OCI-LY1 (cell line): ENCODE measurements at regions not wholly inside any gene's neighbourhood (a gene's known extent, or its start where the extent isn't known, plus 50 kb on each side); places are given as distances from the start of the nearest gene placed in this dataset.

Experiments
- EZH2 ChIP-seq: fragments of 200-600 bp; sonication (generic), shearing (Covaris generic); IDR thresholded peaks from 2 replicates; pipeline ENCODE4 v1.8.0; 2017; ENCODE audit warnings: borderline replicate concordance, mixed run types, mild to moderate bottlenecking, antibody characterized with exemption, low read length, moderate library complexity, mixed read lengths
- TF ChIP-seq, protein P1 (sequence below): fragments of 200-600 bp; sonication (generic), shearing (Covaris generic); IDR thresholded peaks from 2 replicates; pipeline ENCODE4 v1.5.1; 2017; ENCODE audit warnings: mild to moderate bottlenecking, antibody characterized with exemption, low read length, moderate library complexity, mixed read lengths

GRCh38 chr3:146834917-146835316 is 229.8 kb upstream of the PLSCR5 start:
- TF ChIP-seq, protein P1, sequence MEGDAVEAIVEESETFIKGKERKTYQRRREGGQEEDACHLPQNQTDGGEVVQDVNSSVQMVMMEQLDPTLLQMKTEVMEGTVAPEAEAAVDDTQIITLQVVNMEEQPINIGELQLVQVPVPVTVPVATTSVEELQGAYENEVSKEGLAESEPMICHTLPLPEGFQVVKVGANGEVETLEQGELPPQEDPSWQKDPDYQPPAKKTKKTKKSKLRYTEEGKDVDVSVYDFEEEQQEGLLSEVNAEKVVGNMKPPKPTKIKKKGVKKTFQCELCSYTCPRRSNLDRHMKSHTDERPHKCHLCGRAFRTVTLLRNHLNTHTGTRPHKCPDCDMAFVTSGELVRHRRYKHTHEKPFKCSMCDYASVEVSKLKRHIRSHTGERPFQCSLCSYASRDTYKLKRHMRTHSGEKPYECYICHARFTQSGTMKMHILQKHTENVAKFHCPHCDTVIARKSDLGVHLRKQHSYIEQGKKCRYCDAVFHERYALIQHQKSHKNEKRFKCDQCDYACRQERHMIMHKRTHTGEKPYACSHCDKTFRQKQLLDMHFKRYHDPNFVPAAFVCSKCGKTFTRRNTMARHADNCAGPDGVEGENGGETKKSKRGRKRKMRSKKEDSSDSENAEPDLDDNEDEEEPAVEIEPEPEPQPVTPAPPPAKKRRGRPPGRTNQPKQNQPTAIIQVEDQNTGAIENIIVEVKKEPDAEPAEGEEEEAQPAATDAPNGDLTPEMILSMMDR, result no peak
- TF ChIP-seq EZH2, result no peak
